ENCODE measurements at regions not wholly inside any gene's neighbourhood (a gene's known extent, or its start where the extent isn't known, plus 50 kb on each side); places are given as distances from the start of the nearest gene placed in this dataset.

GRCh38 chr6:105967917-105968602 is 118.1 kb upstream of the PRDM1 start:
- H3K27ac ChIP-seq, result no peak overlapping the region
- peaks cover 0 to 47% (median 7%) of the 10 kb centered on the region in 4 donors for H3K9me3 ChIP-seq
- H3K36me3 ChIP-seq, result no peaks in the 10 kb centered on the region
- no peak for TF ChIP-seq EP300 (IDR thresholded peaks at IDR 0.05)
- no peak for TF ChIP-seq CTCF (IDR thresholded peaks at IDR 0.05)
- no peak for TF ChIP-seq POLR2A (IDR thresholded peaks at IDR 0.05)
- WGBS, 2 donors, result 78 to 84% methylated on average over 9 of the region's 9 CpGs
- no peaks in the 10 kb centered on the region for H3K4me1 ChIP-seq
- DNase-seq (ENCODE audit: low spot score in 2 of 2), result no peak
- no peaks in the 10 kb centered on the region for H3K27me3 ChIP-seq
- H3K4me3 ChIP-seq, result no peak overlapping the region

- Histone ChIP-seq H3K36me3 (no peaks in the 10 kb centered on the region), H3K9me3 (peaks cover 0 to 32% (median 0%) of the 10 kb centered on the region in 4 donors), H3K27me3 (no peaks in the 10 kb centered on the region), H3K4me3 (no peak overlapping the region), H3K27ac (no peak overlapping the region), H3K4me1 (no peaks in the 10 kb centered on the region)
- WGBS, 2 donors, result 88 to 93% methylated on average over 1 of the region's 1 CpG
- no peak for DNase-seq (ENCODE audit: low spot score in 2 of 2)
- TF ChIP-seq POLR2A (IDR thresholded peaks at IDR 0.05) (no peak), CTCF (IDR thresholded peaks at IDR 0.05) (no peak), EP300 (IDR thresholded peaks at IDR 0.05) (no peak)
These were observed 119.7 kb upstream of the PRDM1 start for GRCh38 chr6:105966481-105966880.

GRCh38 chr6:105964979-105965760 is 121.0 kb upstream of the PRDM1 start:
- DNase-seq (ENCODE audit: low spot score in 2 of 2), result no peak
- WGBS, 2 donors, result 60 to 79% methylated on average over 4 of the region's 4 CpGs
- H3K4me1 ChIP-seq, result no peaks in the 10 kb centered on the region

GRCh38 chr6:105954148-105954547 is 132.0 kb upstream of the PRDM1 start:
- DNase-seq (ENCODE audit: low spot score in 2 of 2), result no peak
- Histone ChIP-seq H3K4me3 (no peak overlapping the region), H3K9me3 (no peaks in the 10 kb centered on the region), H3K4me1 (no peaks in the 10 kb centered on the region), H3K27ac (no peak overlapping the region), H3K36me3 (no peaks in the 10 kb centered on the region), H3K27me3 (no peaks in the 10 kb centered on the region)
- 92% methylated on average over 4 of the region's 4 CpGs for WGBS, 2 donors
- TF ChIP-seq CTCF (IDR thresholded peaks at IDR 0.05) (no peak), POLR2A (IDR thresholded peaks at IDR 0.05) (no peak), EP300 (IDR thresholded peaks at IDR 0.05) (no peak)

More at GRCh38 chr6:105964979-105965760, 121.0 kb upstream of the PRDM1 start:
- Histone ChIP-seq H3K27me3 (no peaks in the 10 kb centered on the region), H3K4me3 (no peak overlapping the region), H3K9me3 (peaks cover 0 to 21% (median 0%) of the 10 kb centered on the region in 4 donors), H3K36me3 (no peaks in the 10 kb centered on the region), H3K27ac (no peak overlapping the region)
- TF ChIP-seq POLR2A (IDR thresholded peaks at IDR 0.05) (no peak), EP300 (IDR thresholded peaks at IDR 0.05) (no peak), CTCF (IDR thresholded peaks at IDR 0.05) (no peak)
